Mucosa of descending colon (tissue), 3 donors: ENCODE measurements at regions not wholly inside any gene's neighbourhood (a gene's known extent, or its start where the extent isn't known, plus 50 kb on each side); places are given as distances from the start of the nearest gene placed in this dataset.
"Not testable (repeated sequence)": the region's sequence is repeated elsewhere in the genome, so short reads cannot be mapped to it uniquely, and the experiment has no call there.

ENCODE experiments used
- ATAC-seq: fragments of 200-7000 bp; cut with Tn5 transposase; one replicate; pipeline ENCODE4 v1.9.1; 2020; ENCODE audit warnings: mild to moderate bottlenecking, moderate library complexity
- DNase-seq, 3 donors: peaks; one replicate each; pipeline ENCODE4 v3.0.0-alpha.2; 2020
- H3K36me3 ChIP-seq: fragments of 200-600 bp; one replicate; pipeline ENCODE4 v1.8.0; 2021; ENCODE audit warnings: low read depth, mild to moderate bottlenecking
- H3K4me1 ChIP-seq: fragments of 200-600 bp; one replicate; pipeline ENCODE4 v1.8.0; 2021; ENCODE audit warnings: low read depth, mild to moderate bottlenecking
- H3K4me3 ChIP-seq: fragments of 200-600 bp; one replicate; pipeline ENCODE4 v1.8.0; 2021; ENCODE audit warnings: mild to moderate bottlenecking
- H3K9me3 ChIP-seq: fragments of 200-600 bp; one replicate; pipeline ENCODE4 v1.8.0; 2021; ENCODE audit warnings: mild to moderate bottlenecking
- CTCF ChIP-seq: fragments of 200-600 bp; IDR thresholded peaks from one replicate; pipeline ENCODE4 v1.8.0; 2022; ENCODE audit warnings: antibody characterized with exemption, mild to moderate bottlenecking
- intact Hi-C, 2 donors: fragments of 100-400 bp; cut with DNase I in 1 of 2; cut with micrococcal nuclease in 1 of 2; formaldehyde crosslinking; loops; one replicate each; pipeline versions ENCODE4 v1.11.0 to v1.11.1; 2022; cut with DNase I, micrococcal nuclease
- donor health status: DM: no; HTN: no; CAD: no; lungs with moderate emphysema.
- donor health status: DM: no; HTN: no; CAD: no.
- donor health status: DM: no; HTN: yes; CAD: no.

GRCh38 chr15:66885281-66885915 lies 180.0 kb upstream of the SMAD3 start:
- Histone ChIP-seq H3K36me3 (no peaks in the 10 kb centered on the region), H3K9me3 (peaks cover 10% of the 10 kb centered on the region), H3K4me1 (no peaks in the 10 kb centered on the region), H3K4me3 (no peak overlapping the region)
- intact Hi-C loops = no loop called here
- DNase-seq (no peak), ATAC-seq (no peak)
- no peak for TF ChIP-seq CTCF

- ATAC-seq (no peak), DNase-seq (no peak)
- Histone ChIP-seq H3K4me1 (no peaks in the 10 kb centered on the region), H3K9me3 (peaks cover 10% of the 10 kb centered on the region), H3K4me3 (no peak overlapping the region), H3K36me3 (no peaks in the 10 kb centered on the region)
- intact Hi-C loops = no loop called here
- TF ChIP-seq CTCF = no peak
Observed at GRCh38 chr15:66886241-66886675, 179.1 kb upstream of the SMAD3 start.

- no peak for TF ChIP-seq CTCF
- DNase-seq (no peak), ATAC-seq (no peak)
- Histone ChIP-seq H3K4me3 (no peak overlapping the region), H3K4me1 (no peaks in the 10 kb centered on the region), H3K9me3 (peaks cover 10% of the 10 kb centered on the region), H3K36me3 (no peaks in the 10 kb centered on the region)
- intact Hi-C loops = no loop called here
Observed at GRCh38 chr15:66886686-66887273, 178.6 kb upstream of the SMAD3 start.

GRCh38 chr15:66889298-66889697 lies 176.1 kb upstream of the SMAD3 start:
- intact Hi-C loops, H3K9me3 ChIP-seq, DNase-seq, ATAC-seq, H3K36me3 ChIP-seq, H3K4me3 ChIP-seq, H3K4me1 ChIP-seq: not testable (repeated sequence)

GRCh38 chr15:66891776-66892175 lies 173.6 kb upstream of the SMAD3 start:
- intact Hi-C loops = no loop called here

More at GRCh38 chr15:66891776-66892175, 173.6 kb upstream of the SMAD3 start:
- H3K4me3 ChIP-seq = no peak overlapping the region
- H3K4me1 ChIP-seq = no peaks in the 10 kb centered on the region
- H3K36me3 ChIP-seq = no peaks in the 10 kb centered on the region
- DNase-seq = no peak
- peak; percentile 65 for ATAC-seq
- no peak for TF ChIP-seq CTCF
- H3K9me3 ChIP-seq = peaks cover 10% of the 10 kb centered on the region
